Gastrocnemius medialis (tissue), 4 donors: ENCODE measurements at regions not wholly inside any gene's neighbourhood (a gene's known extent, or its start where the extent isn't known, plus 50 kb on each side); places are given as distances from the start of the nearest gene placed in this dataset.

Experiments
- ATAC-seq, 2 donors: fragments of 150-250 bp; one replicate each; pipeline ENCODE4 v1.9.1; 2016
- DNase-seq, 2 donors: peaks; one replicate each; pipeline ENCODE4 v3.0.0-alpha.2; 2019
- H3K27ac ChIP-seq, 4 donors: fragments of 200-600 bp; sonication (generic); 1 replicate in 1 of 4; 2 replicates in 3 of 4; pipeline ENCODE4 v1.5.1; 2016 to 2018; ENCODE audit warnings: mild to moderate bottlenecking in 2 of 4, moderate library complexity in 1 of 4
- H3K27me3 ChIP-seq, 3 donors: fragments of 200-600 bp; sonication (generic) in 2 of 3; 1 replicate in 1 of 3; 2 replicates in 2 of 3; pipeline versions ENCODE4 v1.5.1 to v1.6.0; 2016 to 2019; ENCODE audit warnings: mild to moderate bottlenecking in 1 of 3, moderate library complexity in 1 of 3
- H3K36me3 ChIP-seq, 2 donors: fragments of 200-600 bp; sonication (generic) in 1 of 2; one replicate each; pipeline ENCODE4 v1.5.1; 2017 to 2018
- H3K4me1 ChIP-seq, 2 donors: fragments of 200-600 bp; sonication (generic) in 1 of 2; one replicate each; pipeline ENCODE4 v1.5.1; 2016 to 2017; ENCODE audit warnings: mild to moderate bottlenecking in 2 of 2
- H3K4me3 ChIP-seq, 4 donors: fragments of 200-600 bp; sonication (generic) in 3 of 4; 1 replicate in 1 of 4; 2 replicates in 3 of 4; pipeline ENCODE4 v1.5.1; 2016 to 2019; ENCODE audit warnings: mild to moderate bottlenecking in 2 of 4
- H3K9me3 ChIP-seq, 3 donors: fragments of 200-600 bp; sonication (generic) in 2 of 3; 1 replicate in 1 of 3; 2 replicates in 2 of 3; pipeline ENCODE4 v1.5.1; 2016 to 2019
- CTCF ChIP-seq, 5 experiments: fragments of 450-650 bp in 3 of 5; fragments of 200-600 bp in 2 of 5; sonication (generic) in 2 of 5; IDR thresholded peaks in 4 of 5; conservative IDR thresholded peaks in 1 of 5; 1 replicate in 4 of 5; 2 replicates in 1 of 5; pipeline ENCODE4 v1.5.1; 2016 to 2019; ENCODE audit warnings: antibody characterized with exemption in 5 of 5, mild to moderate bottlenecking in 3 of 5, moderate library complexity in 3 of 5
- POLR2A ChIP-seq, 2 donors: fragments of 450-650 bp; IDR thresholded peaks; one replicate each; pipeline ENCODE4 v1.6.1; 2017; ENCODE audit warnings: antibody characterized with exemption in 2 of 2, mild to moderate bottlenecking in 2 of 2, moderate library complexity in 2 of 2
- in situ Hi-C, 4 donors: fragments of 200-750 bp; cut with MboI; loops; one replicate each; pipeline versions ENCODE4 v1.15.0 to v1.8.0; 2017; ENCODE audit warnings: low sequenced_read_pairs in 4 of 4
- intact Hi-C: fragments of 100-400 bp; cut with DNase I; formaldehyde crosslinking; loops from one replicate; pipeline ENCODE4 v1.15.1; 2023; ENCODE audit warnings: low total_unique reads

DNA sequence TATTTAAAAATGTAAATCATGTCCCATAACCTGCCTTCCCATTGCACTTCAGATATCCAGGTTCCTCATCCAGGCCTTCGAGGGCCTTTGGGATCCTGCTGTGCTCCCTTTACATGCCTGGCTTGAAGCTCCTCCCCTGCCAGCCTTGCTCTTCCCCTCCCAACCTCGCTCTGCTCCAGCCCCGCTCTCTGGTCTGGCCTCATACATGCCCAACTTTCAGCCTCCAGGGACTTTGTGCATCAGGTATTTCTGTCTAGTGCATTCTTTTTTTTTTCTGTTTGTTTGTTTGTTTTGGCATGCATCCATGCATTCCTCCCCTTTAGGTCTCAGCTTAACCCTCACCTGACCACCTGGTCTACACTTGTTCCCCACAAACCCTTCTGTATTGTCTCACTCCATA lies 160.3 kb downstream of the SNX10 start:
- intact Hi-C loops = no loop called here
- Histone ChIP-seq H3K4me3 (no peak overlapping the region), H3K36me3 (no peaks in the 10 kb centered on the region), H3K27me3 (no peaks in the 10 kb centered on the region), H3K9me3 (no peaks in the 10 kb centered on the region), H3K4me1 (no peaks in the 10 kb centered on the region), H3K27ac (no peak overlapping the region)
- no peak for TF ChIP-seq CTCF (IDR thresholded peaks at IDR 0.05 in 4 of 5, conservative IDR thresholded peaks at IDR 0.05 in 1 of 5)
- no peak for DNase-seq
- no peak for ATAC-seq
- in situ Hi-C loops = no loop called here

DNA sequence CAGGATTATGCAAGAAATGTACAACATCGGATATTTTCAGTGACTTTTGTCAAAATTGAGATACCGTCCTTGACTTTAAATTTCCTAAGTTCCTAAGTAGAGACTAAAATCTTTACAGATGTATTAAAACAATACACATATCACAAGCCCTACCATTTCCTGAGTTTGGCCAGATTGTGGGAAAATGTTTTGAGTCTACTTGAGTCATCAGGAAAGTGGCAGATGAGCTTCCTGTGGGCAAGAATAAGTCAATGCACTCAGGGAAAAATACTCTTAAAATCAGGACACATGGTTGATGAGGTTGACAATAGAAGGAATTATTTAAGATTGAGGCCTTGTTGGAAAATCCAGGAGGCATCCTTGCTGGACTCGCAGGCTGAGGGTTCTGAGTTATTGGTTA lies 162.5 kb downstream of the SNX10 start:
- Histone ChIP-seq H3K36me3 (no peaks in the 10 kb centered on the region), H3K9me3 (no peaks in the 10 kb centered on the region), H3K27me3 (no peaks in the 10 kb centered on the region), H3K4me3 (no peak overlapping the region), H3K4me1 (no peaks in the 10 kb centered on the region), H3K27ac (no peak overlapping the region)
- intact Hi-C loops = no loop called here
- DNase-seq = no peak
- no peak for TF ChIP-seq POLR2A (IDR thresholded peaks at IDR 0.05)
- no peak for TF ChIP-seq CTCF (IDR thresholded peaks at IDR 0.05 in 4 of 5, conservative IDR thresholded peaks at IDR 0.05 in 1 of 5)
- no peak for ATAC-seq
- in situ Hi-C loops = no loop called here

- Histone ChIP-seq H3K36me3 (no peaks in the 10 kb centered on the region), H3K4me3 (no peak overlapping the region), H3K4me1 (no peaks in the 10 kb centered on the region), H3K27ac (no peak overlapping the region), H3K9me3 (no peaks in the 10 kb centered on the region), H3K27me3 (no peaks in the 10 kb centered on the region)
- intact Hi-C loops = no loop called here
- no peak for ATAC-seq
- in situ Hi-C loops = no loop called here
- no peak for TF ChIP-seq CTCF (IDR thresholded peaks at IDR 0.05 in 4 of 5, conservative IDR thresholded peaks at IDR 0.05 in 1 of 5)
- TF ChIP-seq POLR2A (IDR thresholded peaks at IDR 0.05) = no peak
- no peak for DNase-seq
These were observed 166.2 kb downstream of the SNX10 start for GRCh38 chr7:26457696-26458327.

DNA sequence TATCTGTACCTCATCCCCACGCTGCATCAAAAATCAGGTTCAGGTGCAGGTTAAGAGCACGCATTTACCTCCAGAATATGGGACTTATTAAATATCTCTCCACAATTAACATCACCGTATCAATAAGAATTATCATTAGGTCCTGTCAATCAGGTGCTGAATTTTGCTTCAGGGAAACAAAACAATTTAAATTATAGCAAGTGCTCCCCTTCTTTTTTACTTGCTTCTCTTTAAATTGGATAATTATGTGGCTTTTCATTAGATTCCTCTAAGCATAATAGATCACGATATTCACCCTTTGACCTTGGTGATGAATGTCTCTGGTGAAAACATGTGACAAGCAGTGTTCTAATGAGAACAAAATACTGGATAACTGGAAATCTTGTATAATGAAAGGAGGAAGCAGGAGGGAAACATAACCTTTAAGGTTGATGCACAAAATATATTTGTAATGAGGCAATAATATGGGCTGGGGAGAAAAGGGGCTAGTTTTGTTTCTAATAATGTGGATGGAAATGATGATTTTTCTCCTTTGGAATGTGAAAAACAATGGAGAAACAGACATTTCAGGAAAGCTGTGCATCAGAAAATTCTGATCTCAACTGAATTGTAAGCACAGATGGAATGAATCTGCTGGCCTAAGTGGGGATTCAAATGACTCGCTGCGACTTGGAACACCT lies 166.9 kb downstream of the SNX10 start:
- no peak for TF ChIP-seq POLR2A (IDR thresholded peaks at IDR 0.05)
- no peak for TF ChIP-seq CTCF (IDR thresholded peaks at IDR 0.05 in 4 of 5, conservative IDR thresholded peaks at IDR 0.05 in 1 of 5)
- no peak for DNase-seq
- Histone ChIP-seq H3K36me3 (no peaks in the 10 kb centered on the region), H3K4me3 (no peak overlapping the region), H3K9me3 (no peaks in the 10 kb centered on the region), H3K27me3 (no peaks in the 10 kb centered on the region), H3K27ac (no peak overlapping the region), H3K4me1 (no peaks in the 10 kb centered on the region)
- intact Hi-C loops (no loop called here), in situ Hi-C loops (no loop called here)
- ATAC-seq = no peak
